HG03460 (cell line): ENCODE measurements at regions not wholly inside any gene's neighbourhood (a gene's known extent, or its start where the extent isn't known, plus 50 kb on each side); places are given as distances from the start of the nearest gene placed in this dataset.

Source experiments
- ATAC-seq: cut with Tn5 transposase; IDR thresholded peaks from one replicate; pipeline ENCODE4 v1.9.1; 2021; ENCODE audit not compliant: unreplicated experiment

- no peak for ATAC-seq
Measured at GRCh38 chr3:159593927-159594605, 394.6 kb upstream of the IL12A start.

GRCh38 chr3:159600291-159600690, 388.3 kb upstream of the IL12A start:
- ATAC-seq, result no peak

- no peak for ATAC-seq
Measured at GRCh38 chr3:159604151-159604581, 384.5 kb upstream of the IL12A start.

- no peak for ATAC-seq
Measured at GRCh38 chr3:159605101-159605500, 383.5 kb upstream of the IL12A start.

- no peak for ATAC-seq
Measured at GRCh38 chr3:159605776-159606175, 382.9 kb upstream of the IL12A start.

- ATAC-seq, result no peak
Measured at GRCh38 chr3:159607856-159608255, 380.8 kb upstream of the IL12A start.

DNA sequence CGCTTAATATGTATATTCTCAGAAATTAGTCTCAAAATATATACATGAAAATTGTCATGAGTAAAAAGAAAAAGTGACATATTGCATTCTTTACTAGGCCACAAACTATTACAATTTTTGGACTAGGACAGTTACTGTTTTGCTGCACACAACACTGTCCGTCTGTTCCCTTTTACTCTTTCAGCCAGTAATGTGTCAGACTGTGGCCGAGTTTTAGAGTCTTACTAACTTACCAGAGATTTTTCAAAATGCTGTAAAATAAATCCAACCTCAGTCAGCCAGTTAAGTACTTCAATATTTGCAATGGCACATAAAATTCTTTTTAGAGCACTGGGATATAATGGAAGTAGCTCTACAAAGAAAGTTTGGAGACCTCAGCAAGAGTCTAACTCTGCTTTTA, 380.3 kb upstream of the IL12A start:
- ATAC-seq, result no peak

- no peak for ATAC-seq
Measured at GRCh38 chr3:159609625-159610024, 379.0 kb upstream of the IL12A start.

DNA sequence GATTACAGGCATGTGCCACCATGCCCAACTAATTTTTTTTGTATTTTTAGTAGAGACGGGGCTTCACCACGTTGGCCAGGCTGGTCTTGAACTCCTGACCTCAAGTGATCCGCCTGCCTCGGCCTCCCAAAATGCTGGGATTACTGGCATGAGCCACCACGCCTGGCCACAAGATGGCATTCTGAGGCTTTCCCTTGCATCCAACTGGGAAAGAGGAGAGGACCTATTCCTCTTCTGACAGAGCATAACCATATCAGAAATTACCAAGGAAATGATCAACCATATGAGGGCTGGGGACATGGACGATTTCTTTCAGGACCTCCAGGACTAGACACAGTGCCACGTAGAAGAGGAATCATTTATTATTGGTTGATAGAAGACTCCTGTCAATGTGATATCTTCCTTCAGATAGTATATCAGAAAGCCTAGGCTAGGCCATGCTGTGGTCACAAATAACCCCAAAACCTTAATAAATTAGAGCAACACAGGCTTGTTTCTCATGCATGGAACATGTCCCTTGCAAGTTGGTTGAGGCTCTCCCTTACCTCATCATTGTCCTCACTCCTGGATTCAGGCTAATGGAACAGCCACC, 372.3 kb upstream of the IL12A start:
- ATAC-seq, result no peak

DNA sequence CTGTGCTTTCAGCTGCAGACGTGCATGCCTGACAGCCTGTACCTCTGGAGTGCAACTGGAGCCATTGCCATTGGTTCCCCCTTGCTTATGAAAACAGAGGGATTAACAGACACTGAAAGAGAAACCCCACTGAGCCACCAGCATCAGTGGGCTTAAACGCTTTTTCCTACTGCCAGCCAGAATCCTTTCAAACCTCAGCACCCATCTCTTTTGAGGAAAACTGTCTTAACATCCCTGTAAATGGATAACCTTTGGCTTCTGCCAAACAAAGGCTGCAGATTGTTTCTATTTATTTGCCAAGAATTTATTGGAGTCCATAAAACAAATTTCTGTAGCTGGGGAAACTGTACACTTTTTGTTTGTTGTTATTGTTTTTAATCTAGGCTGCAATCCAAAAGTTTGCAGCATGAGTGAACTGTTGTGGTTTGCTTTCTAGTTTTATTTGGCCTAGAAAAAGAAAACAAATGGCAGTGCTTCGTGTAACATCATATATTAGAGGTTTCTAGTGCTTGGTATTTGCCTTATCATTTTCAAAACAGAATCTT, 369.2 kb upstream of the IL12A start:
- ATAC-seq, result no peak

DNA sequence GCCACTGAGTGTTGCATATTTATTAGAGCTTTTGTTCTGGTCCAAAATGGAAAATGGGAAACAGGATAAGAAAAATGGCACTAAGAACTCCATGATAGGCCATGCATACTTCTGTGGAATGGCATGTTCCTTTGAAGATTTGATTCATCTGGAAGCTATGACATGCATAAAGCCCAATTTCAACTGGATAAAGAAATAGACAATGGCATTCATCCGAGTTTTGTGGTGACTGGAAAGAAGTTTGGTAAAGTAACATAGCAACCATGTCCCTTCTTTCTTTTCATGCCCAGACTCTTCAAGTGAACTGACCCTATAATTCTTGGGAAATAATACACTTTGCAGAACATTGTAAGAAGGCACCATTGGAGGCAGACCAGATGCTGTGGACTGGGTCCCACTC, 368.4 kb upstream of the IL12A start:
- no peak for ATAC-seq

DNA sequence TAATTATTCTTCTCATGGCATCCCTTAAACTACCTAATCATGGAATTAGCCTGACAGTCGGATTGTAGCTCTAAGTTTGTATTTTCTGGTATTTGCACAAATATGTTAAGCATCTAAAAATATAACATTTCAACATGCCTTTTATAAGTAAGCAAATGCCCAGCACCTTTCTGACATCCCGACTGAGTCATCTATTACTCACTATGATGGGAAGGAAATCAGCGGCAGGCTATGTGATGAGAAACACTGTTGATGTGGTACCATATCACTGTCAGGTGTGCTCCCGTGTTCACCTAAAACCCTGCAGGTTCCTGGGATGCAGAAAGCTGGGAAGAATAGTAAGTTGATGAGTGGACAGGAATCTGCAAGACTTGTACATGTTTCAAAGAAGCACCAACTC, 367.8 kb upstream of the IL12A start:
- ATAC-seq, result no peak

DNA sequence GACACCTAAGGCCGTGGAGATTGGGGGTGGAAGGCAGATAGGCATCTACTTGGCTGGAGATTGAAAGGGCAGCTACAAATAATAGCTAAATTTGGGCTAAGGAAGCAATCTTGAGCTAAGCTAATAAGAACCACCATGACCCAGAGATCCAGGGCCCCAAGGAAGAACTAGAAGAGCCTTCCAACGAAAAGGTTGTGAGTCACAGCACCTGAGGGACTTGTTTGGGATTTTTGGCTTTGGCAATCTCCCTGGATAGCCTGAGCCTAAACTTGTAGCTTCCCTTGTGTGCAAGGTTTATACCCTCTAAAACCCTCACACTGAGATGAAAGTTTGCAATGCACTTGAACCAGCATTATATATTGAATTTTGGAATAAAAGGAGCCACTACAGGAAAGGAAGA, 364.0 kb upstream of the IL12A start:
- no peak for ATAC-seq

DNA sequence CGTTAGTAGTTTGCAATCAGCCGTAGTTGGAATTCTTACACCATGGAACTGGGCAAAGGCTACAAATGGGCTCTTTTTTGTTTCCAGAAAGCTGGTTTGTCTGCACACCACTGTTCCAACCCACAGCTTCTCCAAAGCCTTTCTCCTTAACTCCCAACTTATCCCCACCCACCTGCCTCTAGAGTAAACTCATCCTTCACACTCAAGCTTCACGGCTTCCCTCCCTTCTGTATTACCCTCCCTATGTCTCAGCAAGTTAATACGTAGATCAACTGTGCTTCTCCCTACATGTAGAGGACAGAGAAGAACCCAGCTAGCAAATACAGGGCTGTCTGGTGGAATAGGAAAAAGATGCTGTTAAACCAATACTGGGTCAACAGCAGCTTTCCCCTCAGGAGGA, 363.0 kb upstream of the IL12A start:
- ATAC-seq, result no peak

- no peak for ATAC-seq
Measured at GRCh38 chr3:159626598-159626997, 362.0 kb upstream of the IL12A start.

GRCh38 chr3:159627229-159627628, 361.4 kb upstream of the IL12A start:
- no peak for ATAC-seq

GRCh38 chr3:159627634-159628033, 361.0 kb upstream of the IL12A start:
- ATAC-seq, result no peak

GRCh38 chr3:159629329-159630084, 359.1 kb upstream of the IL12A start:
- no peak for ATAC-seq

DNA sequence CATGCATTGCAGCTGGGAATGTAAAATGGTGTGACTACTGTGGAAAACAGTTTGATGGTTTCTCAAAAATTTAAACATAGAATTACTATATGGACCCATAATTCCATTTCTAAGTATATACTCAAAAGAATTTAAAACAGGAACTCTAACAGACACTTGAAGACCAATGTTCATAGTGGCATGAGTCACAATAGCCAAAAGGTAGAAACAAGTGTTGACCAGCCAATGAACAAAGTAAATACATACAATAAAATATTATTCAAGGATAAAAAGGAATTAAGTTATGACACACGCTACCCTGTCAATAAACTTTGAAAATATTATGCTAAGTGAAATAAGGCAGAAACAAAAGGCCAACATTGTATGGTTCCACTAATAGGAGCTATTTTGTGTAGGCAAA, 357.4 kb upstream of the IL12A start:
- no peak for ATAC-seq

GRCh38 chr3:159632128-159632527, 356.5 kb upstream of the IL12A start:
- no peak for ATAC-seq

GRCh38 chr3:159632851-159633250, 355.8 kb upstream of the IL12A start:
- ATAC-seq, result no peak

DNA sequence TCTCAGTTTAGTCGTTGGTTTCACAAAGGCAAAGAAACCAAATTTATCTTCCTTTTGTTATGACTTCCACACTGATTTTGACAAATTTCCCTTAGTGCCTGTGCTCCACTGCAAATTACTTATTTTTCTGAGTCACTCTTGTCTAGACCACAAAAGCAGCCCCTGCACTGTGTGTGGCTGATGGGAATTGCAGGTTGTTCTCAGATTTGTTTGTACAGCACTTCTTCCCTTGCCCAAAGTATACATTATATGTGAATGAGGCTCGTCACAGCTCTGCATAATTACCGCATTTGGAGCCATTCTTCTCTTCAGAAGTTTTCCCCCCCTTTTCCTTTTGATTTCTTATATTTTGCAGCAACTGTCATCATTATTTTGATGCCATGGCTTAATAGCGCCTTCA, 354.2 kb upstream of the IL12A start:
- ATAC-seq, result no peak
